GM12891 (cell line): ENCODE measurements at regions not wholly inside any gene's neighbourhood (a gene's known extent, or its start where the extent isn't known, plus 50 kb on each side); places are given as distances from the start of the nearest gene placed in this dataset.

Experiments
- PAX5 ChIP-seq: IDR thresholded peaks from 2 replicates; pipeline ENCODE4 v1.6.1; 2011; ENCODE audit warnings: low read length, moderate library complexity, mild to moderate bottlenecking; ENCODE audit not compliant: insufficient read depth, severe bottlenecking
- POLR2A ChIP-seq: IDR thresholded peaks from 2 replicates; pipeline ENCODE4 v1.6.1; 2011; ENCODE audit warnings: low read depth, low read length, control low read depth
- POLR2AphosphoS5 ChIP-seq: IDR thresholded peaks from 2 replicates; pipeline ENCODE4 v1.6.1; 2011; ENCODE audit warnings: low read depth, low read length, control low read depth
- POU2F2 ChIP-seq: IDR thresholded peaks from 2 replicates; pipeline ENCODE4 v1.6.1; 2011; ENCODE audit warnings: low read depth, mild to moderate bottlenecking, control low read depth, low read length, moderate library complexity
- SPI1 ChIP-seq: IDR thresholded peaks from 2 replicates; pipeline ENCODE4 v1.6.1; 2011; ENCODE audit warnings: low read depth, low read length, control low read depth
- TAF1 ChIP-seq: IDR thresholded peaks from 2 replicates; pipeline ENCODE4 v1.6.1; 2011; ENCODE audit warnings: low read depth, low read length, control low read depth

DNA sequence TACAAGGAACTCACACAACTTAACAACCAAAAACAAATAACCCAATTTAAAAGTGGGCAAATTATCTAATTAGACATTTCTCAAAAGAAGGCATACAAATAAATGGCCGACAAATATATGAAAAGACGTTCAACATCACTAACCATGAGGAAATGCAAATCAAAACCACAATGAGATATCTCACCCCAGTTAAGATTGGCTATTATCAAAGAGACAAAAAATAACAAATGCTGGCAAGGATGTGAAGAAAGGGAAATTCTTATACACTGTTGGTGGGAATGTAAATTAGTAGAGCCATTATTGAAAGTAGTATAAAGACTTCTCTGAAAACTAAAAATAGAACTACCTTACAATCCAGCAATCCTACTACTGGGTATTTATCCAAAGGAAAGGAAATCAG is 96.7 kb upstream of the SIRPG start:
- no peak for TF ChIP-seq POLR2AphosphoS5
- no peak for TF ChIP-seq TAF1
- no peak for TF ChIP-seq POLR2A
- no peak for TF ChIP-seq SPI1
- no peak for TF ChIP-seq PAX5
- TF ChIP-seq POU2F2 = no peak
